GM12878 (cell line): ENCODE measurements at regions not wholly inside any gene's neighbourhood (a gene's known extent, or its start where the extent isn't known, plus 50 kb on each side); places are given as distances from the start of the nearest gene placed in this dataset.

Experiments
- ATAC-seq: fragments of 200-7000 bp; cut with Tn5 transposase; 3 replicates; pipeline ENCODE4 v1.9.1; 2020; ENCODE audit warnings: mild to moderate bottlenecking, moderate library complexity
- BruUV-seq: library from RNA; stranded (reverse); fragments of 400-500 nt; replicated peaks from 2 replicates; lab custom pipeline; 2021; lab: Mats Ljungman, UMichigan
- CTCF ChIA-PET: fragments of 300-600 bp; sonication (Branson Sonifier 250); formaldehyde crosslinking; extraction: SDS; loops from one replicate; lab custom pipeline; 2021; ENCODE audit warnings: inconsistent platforms; lab: Yijun Ruan, JAX
- POLR2A ChIA-PET: fragments of 350-600 bp; formaldehyde crosslinking; extraction: SDS; loops from one replicate; lab custom pipeline; 2021; ENCODE audit warnings: inconsistent platforms; lab: Charles Lee
- RAD21 ChIA-PET: fragments of 300-600 bp; sonication (Branson Sonifier 250); formaldehyde crosslinking; loops from one replicate; lab custom pipeline; 2023; ENCODE audit warnings: antibody characterized with exemption; ENCODE audit not compliant: unreplicated experiment; lab: Charles Lee
- SMC1A ChIA-PET: fragments of 300-600 bp; sonication (Branson Sonifier 250); formaldehyde crosslinking; loops from one replicate; lab custom pipeline; 2023; ENCODE audit not compliant: unreplicated experiment, uncharacterized antibody; lab: Charles Lee
- DNase-seq: peaks from one replicate; pipeline ENCODE4 v3.0.0-alpha.2; 2011; ENCODE audit warnings: low read depth, low spot score
- FAIRE-seq: peaks from 3 replicates; lab custom pipeline; 2011; peaks lifted over from hg19 to GRCh38; lab: Jason Lieb, UNC
- H2AFZ ChIP-seq: 2 replicates; pipeline ENCODE4 v1.6.0; 2011; ENCODE audit warnings: low read depth, low read length, control low read depth; ENCODE audit not compliant: control insufficient read depth
- H3K27ac ChIP-seq: 2 replicates; pipeline ENCODE4 v1.5.1; 2011; ENCODE audit warnings: control low read depth; ENCODE audit not compliant: control insufficient read depth, insufficient read depth
- H3K27me3 ChIP-seq, 2 experiments: replicated peaks in 1 of 2; 2 replicates each; pipeline versions ENCODE4 v1.6.0 to v1.6.1; 2011; ENCODE audit warnings: low read length in 1 of 2; ENCODE audit not compliant: control insufficient read depth in 2 of 2, insufficient read depth in 2 of 2
- H3K36me3 ChIP-seq, 2 experiments: 2 replicates each; pipeline ENCODE4 v1.5.1; 2011; ENCODE audit warnings: low read length in 1 of 2; ENCODE audit not compliant: control insufficient read depth in 2 of 2, insufficient read depth in 2 of 2
- H3K4me1 ChIP-seq: 2 replicates; pipeline ENCODE4 v1.6.1; 2011; ENCODE audit warnings: mild to moderate bottlenecking, low read length, moderate library complexity, mixed read lengths; ENCODE audit not compliant: control insufficient read depth, insufficient read depth
- H3K4me2 ChIP-seq: 2 replicates; pipeline ENCODE4 v1.6.0; 2011; ENCODE audit warnings: control low read depth; ENCODE audit not compliant: control insufficient read depth, insufficient read depth
- H3K4me3 ChIP-seq: fragments of 200-600 bp; sonication (generic); 2 replicates; pipeline ENCODE4 v1.5.1; 2016
- H3K79me2 ChIP-seq: 2 replicates; pipeline ENCODE4 v1.6.0; 2011; ENCODE audit warnings: low read length; ENCODE audit not compliant: control insufficient read depth, insufficient read depth
- H3K9ac ChIP-seq: 2 replicates; pipeline ENCODE4 v1.8.0; 2011; ENCODE audit warnings: low read length, control low read depth, mixed read lengths; ENCODE audit not compliant: control insufficient read depth, insufficient read depth
- H3K9me3 ChIP-seq: replicated peaks from 3 replicates; pipeline ENCODE4 v1.5.1; 2011; ENCODE audit warnings: mild to moderate bottlenecking, low read length; ENCODE audit not compliant: control insufficient read depth, insufficient read depth
- H4K20me1 ChIP-seq: 2 replicates; pipeline ENCODE4 v1.6.0; 2011; ENCODE audit not compliant: control insufficient read depth, insufficient read depth
- BHLHE40 ChIP-seq, 2 experiments: fragments of 450-650 bp in 1 of 2; IDR thresholded peaks; 2 replicates each; pipeline ENCODE4 v1.6.1; 2011 to 2017; ENCODE audit warnings: low read depth in 2 of 2, borderline replicate concordance in 1 of 2, improper control_type of control experiment in 1 of 2, low read length in 1 of 2, mild to moderate bottlenecking in 1 of 2
- BMI1 ChIP-seq: fragments of 450-650 bp; IDR thresholded peaks from 2 replicates; pipeline ENCODE4 v1.6.1; 2016; ENCODE audit warnings: mild to moderate bottlenecking, moderate library complexity, borderline replicate concordance
- CHD2 ChIP-seq: IDR thresholded peaks from 2 replicates; pipeline ENCODE4 v1.6.1; 2011; ENCODE audit warnings: low read depth, low read length, improper control_type of control experiment, borderline replicate concordance
- CREB1 ChIP-seq: IDR thresholded peaks from 2 replicates; pipeline ENCODE4 v1.6.1; 2012; ENCODE audit warnings: low read depth, mild to moderate bottlenecking, inconsistent platforms
- EGR1 ChIP-seq, 2 experiments: IDR thresholded peaks; 1 replicate in 1 of 2; 2 replicates in 1 of 2; pipeline ENCODE4 v1.6.1; 2011 to 2012; ENCODE audit warnings: low read depth in 2 of 2, low read length in 2 of 2, borderline replicate concordance in 1 of 2, mild to moderate bottlenecking in 1 of 2, moderate library complexity in 1 of 2
- FOS ChIP-seq: IDR thresholded peaks from 3 replicates; pipeline ENCODE4 v1.6.1; 2011; ENCODE audit warnings: borderline replicate concordance; ENCODE audit not compliant: insufficient read length; ENCODE audit errors: extremely low read depth
- HCFC1 ChIP-seq: fragments of 150-350 bp; IDR thresholded peaks from 2 replicates; pipeline ENCODE4 v1.6.1; 2014; ENCODE audit warnings: low read length
- MEF2A ChIP-seq: IDR thresholded peaks from 2 replicates; pipeline ENCODE4 v1.6.1; 2011; ENCODE audit warnings: low read depth, mild to moderate bottlenecking, low read length, moderate library complexity; ENCODE audit not compliant: insufficient read depth
- MTA2 ChIP-seq: fragments of 450-650 bp; IDR thresholded peaks from 2 replicates; pipeline ENCODE4 v1.6.1; 2016; ENCODE audit warnings: low read depth, mild to moderate bottlenecking, moderate library complexity
- NR2C1 ChIP-seq: fragments of 450-650 bp; IDR thresholded peaks from 2 replicates; pipeline ENCODE4 v1.6.1; 2017; ENCODE audit warnings: antibody characterized with exemption, mild to moderate bottlenecking, moderate library complexity
- NR2F1 ChIP-seq: fragments of 450-650 bp; conservative IDR thresholded peaks from 2 replicates; pipeline ENCODE4 v1.6.1; 2017; ENCODE audit warnings: mild to moderate bottlenecking
- SMC3 ChIP-seq: IDR thresholded peaks from 2 replicates; pipeline ENCODE4 v1.6.1; 2011; ENCODE audit warnings: low read length, improper control_type of control experiment, borderline replicate concordance
- TAF1 ChIP-seq: IDR thresholded peaks from 2 replicates; pipeline ENCODE4 v1.6.1; 2011; ENCODE audit warnings: mild to moderate bottlenecking, low read depth, low read length, borderline replicate concordance
- TCF12 ChIP-seq: IDR thresholded peaks from 2 replicates; pipeline ENCODE4 v1.6.1; 2011; ENCODE audit warnings: low read depth, mild to moderate bottlenecking, low read length
- ZSCAN29 ChIP-seq: fragments of 450-650 bp; IDR thresholded peaks from 2 replicates; pipeline ENCODE4 v1.6.1; 2017; ENCODE audit warnings: mild to moderate bottlenecking, moderate library complexity
- WGBS: methylation state at CpG from one replicate; pipeline ENCODE4 v1.1.6; 2016; ENCODE audit warnings: low lambda C conversion rate; ENCODE audit not compliant: insufficient replicate concordance, insufficient coverage; ENCODE audit errors: missing lambda C conversion rate; 5-methylcytosine and 5-hydroxymethylcytosine counted together
- in situ Hi-C: fragments of 300-500 bp; cut with MboI; formaldehyde crosslinking; loops from 9 replicates; pipeline ENCODE4 v1.14.3; 2018; ENCODE audit warnings: mixed read lengths
- intact Hi-C: fragments of 100-400 bp; cut with micrococcal nuclease; formaldehyde crosslinking; loops from one replicate; pipeline ENCODE4 v1.14.2; 2022; ENCODE audit not compliant: unreplicated experiment
- TF ChIP-seq, protein P1 (sequence below): IDR thresholded peaks from 2 replicates; pipeline ENCODE4 v1.6.1; 2011; ENCODE audit warnings: low read depth, low read length, improper control_type of control experiment, borderline replicate concordance
- TF ChIP-seq, protein P2 (sequence below): IDR thresholded peaks from 2 replicates; pipeline ENCODE4 v1.6.1; 2012; ENCODE audit warnings: low read length, inconsistent platforms

DNA sequence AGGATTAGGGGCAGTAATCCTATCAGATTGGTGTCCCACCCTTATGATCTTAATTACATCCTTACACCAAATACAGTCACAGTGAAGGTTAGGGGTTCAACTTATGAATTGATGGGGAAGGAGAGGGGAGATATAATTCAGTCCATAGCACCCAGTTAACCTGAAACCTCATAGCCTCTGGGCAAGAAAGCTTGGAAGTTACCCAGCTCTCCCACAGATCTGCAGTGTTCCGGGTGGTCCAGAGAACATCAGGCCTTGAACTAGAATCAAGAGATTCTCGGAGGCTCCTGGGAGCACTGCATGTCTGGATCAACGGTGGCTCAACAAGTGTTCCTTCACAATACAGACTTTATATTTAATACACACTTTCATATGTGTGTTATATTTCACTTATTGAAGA lies 392.6 kb upstream of the MARCKS start:
- ChIA-PET POLR2A (no interaction called here), CTCF (interaction anchor here (1.3 kb wide), 1 partner anchor 136 kb away, joined by 3 read pairs; no protein-coding TSS in a partner anchor), RAD21 (no interaction called here), SMC1A (no interaction called here)
- H3K4me3 ChIP-seq, result no peak overlapping the region
- 64% methylated on average over 3 of the region's 3 CpGs for WGBS
- H2AFZ ChIP-seq, result no peak overlapping the region
- H3K9ac ChIP-seq, result no peak overlapping the region
- H3K36me3 ChIP-seq, result no peaks in the 10 kb centered on the region
- H3K4me1 ChIP-seq, result no peaks in the 10 kb centered on the region
- FAIRE-seq, result no peak
- H3K27ac ChIP-seq, result no peak overlapping the region
- H3K79me2 ChIP-seq, result no peaks in the 10 kb centered on the region
- in situ Hi-C loops (no loop called here), intact Hi-C loops (loop anchor here (5.0 kb wide), 1 partner anchor 157 kb away; no protein-coding TSS in a partner anchor)
- no peak for ATAC-seq
- BruUV-seq, result no TSS peak
- H4K20me1 ChIP-seq, result no peaks in the 10 kb centered on the region
- TF ChIP-seq EGR1 (IDR thresholded peaks at IDR 0.05; ENCODE audit: borderline replicate concordance in 1 of 2, low read depth in 2 of 2, low read length in 2 of 2) (no peak), NR2C1 (no peak)
- no peak for DNase-seq
- no peak overlapping the region for H3K4me2 ChIP-seq
- H3K9me3 ChIP-seq, result no peaks in the 10 kb centered on the region
- no peaks in the 10 kb centered on the region for H3K27me3 ChIP-seq

- no peak for FAIRE-seq
- H3K4me2 ChIP-seq, result no peak overlapping the region
- in situ Hi-C loops, result no loop called here
- TF ChIP-seq, protein P1, sequence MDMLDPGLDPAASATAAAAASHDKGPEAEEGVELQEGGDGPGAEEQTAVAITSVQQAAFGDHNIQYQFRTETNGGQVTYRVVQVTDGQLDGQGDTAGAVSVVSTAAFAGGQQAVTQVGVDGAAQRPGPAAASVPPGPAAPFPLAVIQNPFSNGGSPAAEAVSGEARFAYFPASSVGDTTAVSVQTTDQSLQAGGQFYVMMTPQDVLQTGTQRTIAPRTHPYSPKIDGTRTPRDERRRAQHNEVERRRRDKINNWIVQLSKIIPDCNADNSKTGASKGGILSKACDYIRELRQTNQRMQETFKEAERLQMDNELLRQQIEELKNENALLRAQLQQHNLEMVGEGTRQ, result no peak
- no peak for TF ChIP-seq BHLHE40 (IDR thresholded peaks at IDR 0.05; ENCODE audit: borderline replicate concordance in 1 of 2, low read depth in 2 of 2, low read length in 1 of 2)
- no peak for TF ChIP-seq NR2F1
- no peak for TF ChIP-seq NR2C1
- TF ChIP-seq, protein P2, sequence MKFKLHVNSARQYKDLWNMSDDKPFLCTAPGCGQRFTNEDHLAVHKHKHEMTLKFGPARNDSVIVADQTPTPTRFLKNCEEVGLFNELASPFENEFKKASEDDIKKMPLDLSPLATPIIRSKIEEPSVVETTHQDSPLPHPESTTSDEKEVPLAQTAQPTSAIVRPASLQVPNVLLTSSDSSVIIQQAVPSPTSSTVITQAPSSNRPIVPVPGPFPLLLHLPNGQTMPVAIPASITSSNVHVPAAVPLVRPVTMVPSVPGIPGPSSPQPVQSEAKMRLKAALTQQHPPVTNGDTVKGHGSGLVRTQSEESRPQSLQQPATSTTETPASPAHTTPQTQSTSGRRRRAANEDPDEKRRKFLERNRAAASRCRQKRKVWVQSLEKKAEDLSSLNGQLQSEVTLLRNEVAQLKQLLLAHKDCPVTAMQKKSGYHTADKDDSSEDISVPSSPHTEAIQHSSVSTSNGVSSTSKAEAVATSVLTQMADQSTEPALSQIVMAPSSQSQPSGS, result no peak
- TF ChIP-seq MTA2, result no peak
- TF ChIP-seq FOS, result no peak
- TF ChIP-seq CHD2, result no peak
- no peak for TF ChIP-seq MEF2A
- TF ChIP-seq BMI1, result no peak
- TF ChIP-seq TCF12, result no peak
- no peak for TF ChIP-seq SMC3
- no peak for TF ChIP-seq CREB1
- no peak for TF ChIP-seq ZSCAN29
- TF ChIP-seq HCFC1, result no peak
- no peak for TF ChIP-seq TAF1
Measured at GRCh38 chr6:113464960-113465359, 392.2 kb upstream of the MARCKS start.

More at GRCh38 chr6:113464960-113465359, 392.2 kb upstream of the MARCKS start:
- Histone ChIP-seq H3K4me1 (no peaks in the 10 kb centered on the region), H3K36me3 (no peaks in the 10 kb centered on the region), H3K4me3 (no peak overlapping the region), H4K20me1 (no peaks in the 10 kb centered on the region), H3K27ac (no peak overlapping the region), H3K9ac (no peak overlapping the region), H3K27me3 (no peaks in the 10 kb centered on the region), H2AFZ (no peak overlapping the region), H3K79me2 (no peaks in the 10 kb centered on the region), H3K9me3 (no peaks in the 10 kb centered on the region)
- ChIA-PET RAD21 (no interaction called here), CTCF (interaction anchor here (1.3 kb wide), 1 partner anchor 136 kb away, joined by 3 read pairs; no protein-coding TSS in a partner anchor), SMC1A (interaction anchor here (1.1 kb wide), 1 partner anchor 10 kb away, joined by 3 read pairs; no protein-coding TSS in a partner anchor), POLR2A (no interaction called here)
- intact Hi-C loops, result loop anchor here (5.0 kb wide), 1 partner anchor 158 kb away; no protein-coding TSS in a partner anchor
- no peak for ATAC-seq
- 36% methylated on average over 3 of the region's 3 CpGs for WGBS
- no peak for DNase-seq
- BruUV-seq, result no TSS peak
